ENCODE measurements at regions not wholly inside any gene's neighbourhood (a gene's known extent, or its start where the extent isn't known, plus 50 kb on each side); places are given as distances from the start of the nearest gene placed in this dataset.

DNA sequence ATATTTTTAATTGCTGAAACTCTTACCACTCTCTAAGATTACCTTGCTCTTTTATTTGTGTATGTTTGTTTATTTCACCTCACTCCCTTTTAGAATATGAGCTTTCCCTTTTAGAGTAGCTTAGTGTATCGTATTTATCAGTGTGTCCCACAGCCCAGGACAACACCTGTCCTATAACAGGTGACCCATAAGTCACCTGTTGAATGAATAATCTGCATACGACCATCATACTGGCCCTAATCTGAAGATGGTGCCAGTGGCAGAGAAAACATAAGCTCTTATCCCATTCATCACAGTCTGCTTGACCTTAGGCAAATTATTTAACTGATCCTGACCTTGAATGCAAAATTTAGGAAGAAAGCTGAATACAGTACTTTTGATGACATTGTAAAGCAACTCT lies 254.6 kb upstream of the NR2F2 start:
- TF ChIP-seq, protein P1, sequence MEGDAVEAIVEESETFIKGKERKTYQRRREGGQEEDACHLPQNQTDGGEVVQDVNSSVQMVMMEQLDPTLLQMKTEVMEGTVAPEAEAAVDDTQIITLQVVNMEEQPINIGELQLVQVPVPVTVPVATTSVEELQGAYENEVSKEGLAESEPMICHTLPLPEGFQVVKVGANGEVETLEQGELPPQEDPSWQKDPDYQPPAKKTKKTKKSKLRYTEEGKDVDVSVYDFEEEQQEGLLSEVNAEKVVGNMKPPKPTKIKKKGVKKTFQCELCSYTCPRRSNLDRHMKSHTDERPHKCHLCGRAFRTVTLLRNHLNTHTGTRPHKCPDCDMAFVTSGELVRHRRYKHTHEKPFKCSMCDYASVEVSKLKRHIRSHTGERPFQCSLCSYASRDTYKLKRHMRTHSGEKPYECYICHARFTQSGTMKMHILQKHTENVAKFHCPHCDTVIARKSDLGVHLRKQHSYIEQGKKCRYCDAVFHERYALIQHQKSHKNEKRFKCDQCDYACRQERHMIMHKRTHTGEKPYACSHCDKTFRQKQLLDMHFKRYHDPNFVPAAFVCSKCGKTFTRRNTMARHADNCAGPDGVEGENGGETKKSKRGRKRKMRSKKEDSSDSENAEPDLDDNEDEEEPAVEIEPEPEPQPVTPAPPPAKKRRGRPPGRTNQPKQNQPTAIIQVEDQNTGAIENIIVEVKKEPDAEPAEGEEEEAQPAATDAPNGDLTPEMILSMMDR (IDR thresholded peaks at IDR 0.05; ENCODE audit: low read depth, low read length, poor library complexity, severe bottlenecking), result no peak
- TF ChIP-seq EZH2phosphoT487 (IDR thresholded peaks at IDR 0.05; ENCODE audit: borderline replicate concordance, low read length), result no peak

Data from DOHH2 (cell line).